Endometrial microvascular endothelial cells (primary cell): ENCODE measurements at regions not wholly inside any gene's neighbourhood (a gene's known extent, or its start where the extent isn't known, plus 50 kb on each side); places are given as distances from the start of the nearest gene placed in this dataset.

ENCODE experiments used
- in situ Hi-C: cut with HindIII; loops from 2 replicates; pipeline ENCODE4 v1.10.0; 2017; ENCODE audit warnings: low sequenced_read_pairs, low pct_unique_long_range_greater_than_20kb; ENCODE audit errors: inconsistent ontology term

GRCh38 chr18:43620936-43621335 lies 343.6 kb upstream of the SYT4 start:
- in situ Hi-C loops: no loop called here

GRCh38 chr18:43622024-43622423 lies 344.7 kb upstream of the SYT4 start:
- in situ Hi-C loops: no loop called here

- in situ Hi-C loops: no loop called here
Observed at GRCh38 chr18:43625582-43625981, 348.3 kb upstream of the SYT4 start.

- in situ Hi-C loops: no loop called here
Observed at GRCh38 chr18:43627848-43628530, 350.7 kb upstream of the SYT4 start.

- in situ Hi-C loops: no loop called here
Observed at GRCh38 chr18:43634994-43635393, 357.7 kb upstream of the SYT4 start.

GRCh38 chr18:43635397-43635796 lies 358.1 kb upstream of the SYT4 start:
- in situ Hi-C loops: no loop called here

- in situ Hi-C loops: no loop called here
Observed at GRCh38 chr18:43642727-43643330, 365.5 kb upstream of the SYT4 start.

- in situ Hi-C loops: no loop called here
Observed at GRCh38 chr18:43648002-43648401, 370.7 kb upstream of the SYT4 start.

- in situ Hi-C loops: no loop called here
Observed at GRCh38 chr18:43649649-43650357, 372.5 kb upstream of the SYT4 start.

GRCh38 chr18:43650426-43650825 lies 373.1 kb upstream of the SYT4 start:
- in situ Hi-C loops: no loop called here

GRCh38 chr18:43651057-43651456 lies 373.8 kb upstream of the SYT4 start:
- in situ Hi-C loops: no loop called here

- in situ Hi-C loops: no loop called here
Observed at GRCh38 chr18:43656547-43656946, 379.3 kb upstream of the SYT4 start.

GRCh38 chr18:43661570-43661969 lies 384.3 kb upstream of the SYT4 start:
- in situ Hi-C loops: no loop called here

- in situ Hi-C loops: no loop called here
Observed at GRCh38 chr18:43662657-43663056, 385.4 kb upstream of the SYT4 start.

- in situ Hi-C loops: no loop called here
Observed at GRCh38 chr18:43663159-43663558, 385.9 kb upstream of the SYT4 start.

- in situ Hi-C loops: no loop called here
Observed at GRCh38 chr18:43664487-43665008, 387.3 kb upstream of the SYT4 start.

GRCh38 chr18:43665105-43665788 lies 388.0 kb upstream of the SYT4 start:
- in situ Hi-C loops: no loop called here

GRCh38 chr18:43668866-43669265 lies 391.6 kb upstream of the SYT4 start:
- in situ Hi-C loops: no loop called here

GRCh38 chr18:43671431-43671830 lies 394.1 kb upstream of the SYT4 start:
- in situ Hi-C loops: no loop called here
